Sigmoid colon (tissue), 4 donors: ENCODE measurements at regions not wholly inside any gene's neighbourhood (a gene's known extent, or its start where the extent isn't known, plus 50 kb on each side); places are given as distances from the start of the nearest gene placed in this dataset.

Source experiments
- CTCF ChIP-seq, 4 experiments: fragments of 450-650 bp in 3 of 4; fragments of 200-600 bp in 1 of 4; IDR thresholded peaks; one replicate each; pipeline ENCODE4 v1.5.1; 2016 to 2019; ENCODE audit warnings: antibody characterized with exemption in 4 of 4, mild to moderate bottlenecking in 3 of 4, moderate library complexity in 2 of 4
- EP300 ChIP-seq, 4 donors: sonication (generic); formaldehyde crosslinking; IDR thresholded peaks; one replicate each; pipeline ENCODE4 v1.6.1; 2017; ENCODE audit warnings: antibody characterized with exemption in 4 of 4
- POLR2A ChIP-seq, 2 donors: fragments of 450-650 bp; IDR thresholded peaks; one replicate each; pipeline ENCODE4 v1.6.1; 2016; ENCODE audit warnings: antibody characterized with exemption in 2 of 2, mild to moderate bottlenecking in 2 of 2, moderate library complexity in 2 of 2
- POLR2AphosphoS5 ChIP-seq, 4 donors: sonication (generic); formaldehyde crosslinking; IDR thresholded peaks; one replicate each; pipeline ENCODE4 v1.6.1; 2017; ENCODE audit warnings: antibody characterized with exemption in 4 of 4

- TF ChIP-seq POLR2A (IDR thresholded peaks at IDR 0.05) (no peak), CTCF (IDR thresholded peaks at IDR 0.05) (no peak), POLR2AphosphoS5 (IDR thresholded peaks at IDR 0.05) (no peak), EP300 (IDR thresholded peaks at IDR 0.05) (no peak)
These were observed 535.2 kb upstream of the FAT1 start for GRCh38 chr4:187258651-187259401.
